SJSA1 (cell line): ENCODE measurements at regions not wholly inside any gene's neighbourhood (a gene's known extent, or its start where the extent isn't known, plus 50 kb on each side); places are given as distances from the start of the nearest gene placed in this dataset.
"Not testable (repeated sequence)": the region's sequence is repeated elsewhere in the genome, so short reads cannot be mapped to it uniquely, and the experiment has no call there.

Source experiments
- DNase-seq, 2 experiments: peaks; one replicate each; pipeline ENCODE4 v3.0.0-alpha.2; 2015 to 2020; ENCODE audit warnings: low spot score in 2 of 2, low read depth in 1 of 2
- H3K27ac ChIP-seq: fragments of 250-450 bp; sonication (Bioruptor Pico); 2 replicates; pipeline ENCODE4 v1.5.1; 2020; ENCODE audit warnings: mild to moderate bottlenecking, moderate library complexity
- H3K27me3 ChIP-seq: fragments of 250-450 bp; sonication (Bioruptor Pico); replicated peaks from 2 replicates; pipeline ENCODE4 v1.5.1; 2020; ENCODE audit warnings: mild to moderate bottlenecking, moderate library complexity
- H3K36me3 ChIP-seq: fragments of 250-450 bp; sonication (Bioruptor Pico); 2 replicates; pipeline ENCODE4 v1.5.1; 2020; ENCODE audit warnings: mild to moderate bottlenecking
- H3K4me1 ChIP-seq: fragments of 250-450 bp; sonication (Bioruptor Pico); replicated peaks from 2 replicates; pipeline ENCODE4 v1.6.1; 2021; ENCODE audit warnings: mild to moderate bottlenecking
- H3K4me3 ChIP-seq: fragments of 250-450 bp; sonication (Bioruptor Pico); 2 replicates; pipeline ENCODE4 v1.5.1; 2020; ENCODE audit warnings: mild to moderate bottlenecking
- H3K9me3 ChIP-seq: fragments of 250-450 bp; sonication (Bioruptor Pico); replicated peaks from 2 replicates; pipeline ENCODE4 v1.5.1; 2020; ENCODE audit warnings: mild to moderate bottlenecking

GRCh38 chr13:61094865-61095264 is 320.8 kb downstream of the PCDH20 start:
- no peaks in the 10 kb centered on the region for H3K4me1 ChIP-seq
- no peaks in the 10 kb centered on the region for H3K9me3 ChIP-seq
- no peaks in the 10 kb centered on the region for H3K27me3 ChIP-seq
- no peak for DNase-seq
- H3K27ac ChIP-seq = no peak overlapping the region
- H3K36me3 ChIP-seq = no peaks in the 10 kb centered on the region
- no peak overlapping the region for H3K4me3 ChIP-seq

DNA sequence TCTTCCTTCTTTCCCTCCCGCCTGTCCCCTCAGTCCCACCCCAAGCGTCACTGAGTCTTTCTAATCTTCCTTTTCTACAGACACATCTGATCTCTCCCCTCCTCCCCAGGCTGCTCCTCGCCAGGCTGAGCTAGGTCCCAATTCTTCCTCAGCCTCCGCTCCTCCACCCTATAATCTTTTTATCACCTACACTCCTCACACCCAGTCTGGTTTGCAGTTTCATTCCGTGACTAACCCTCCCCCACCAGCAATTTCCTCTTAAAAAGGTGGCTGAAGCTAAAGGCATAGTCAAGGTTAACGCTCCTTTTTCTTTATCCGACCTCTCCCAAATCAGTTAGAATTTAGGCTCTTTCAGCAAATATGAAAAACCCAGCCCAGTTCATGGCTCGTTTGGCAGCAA is 325.8 kb downstream of the PCDH20 start:
- not testable (repeated sequence) for H3K27me3 ChIP-seq, H3K9me3 ChIP-seq, H3K36me3 ChIP-seq, H3K27ac ChIP-seq, DNase-seq, H3K4me3 ChIP-seq
- H3K4me1 ChIP-seq = peaks cover 12% of the 10 kb centered on the region

- no peaks in the 10 kb centered on the region for H3K27me3 ChIP-seq
- H3K27ac ChIP-seq = peak overlapping the region; percentile 58
- peaks cover 24% of the 10 kb centered on the region for H3K4me1 ChIP-seq
- H3K36me3 ChIP-seq = no peaks in the 10 kb centered on the region
- no peaks in the 10 kb centered on the region; the same call in 1 of the 2 replicates for H3K9me3 ChIP-seq
- H3K4me3 ChIP-seq = no peak overlapping the region
- DNase-seq = no peak
Observed at GRCh38 chr13:61086087-61086486, 329.6 kb downstream of the PCDH20 start.

DNA sequence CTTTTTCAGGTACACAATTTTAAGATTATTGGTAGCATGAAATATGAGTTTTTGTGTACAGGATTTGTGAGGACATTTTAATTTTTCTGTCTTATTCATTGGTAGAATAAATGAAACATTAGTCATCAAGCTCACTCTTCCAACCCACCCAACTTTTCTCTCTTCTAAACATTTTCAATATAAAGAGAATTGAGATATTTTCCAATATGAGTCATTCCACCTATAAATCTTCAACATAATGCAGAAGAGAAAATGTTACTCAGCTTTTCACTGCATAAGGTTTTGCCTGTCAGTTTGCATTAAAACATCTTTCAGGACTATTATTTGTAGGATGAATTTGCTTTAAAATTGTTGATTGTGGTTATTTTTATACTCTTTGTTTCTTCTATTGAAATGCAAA is 330.7 kb downstream of the PCDH20 start:
- Histone ChIP-seq H3K36me3 (no peaks in the 10 kb centered on the region), H3K9me3 (no peaks in the 10 kb centered on the region; the same call in 1 of the 2 replicates), H3K4me3 (no peak overlapping the region), H3K27ac (peak overlapping the region; percentile 58), H3K4me1 (peaks cover 24% of the 10 kb centered on the region), H3K27me3 (no peaks in the 10 kb centered on the region)
- DNase-seq = peak in 1 of 2 experiments; percentile 20

DNA sequence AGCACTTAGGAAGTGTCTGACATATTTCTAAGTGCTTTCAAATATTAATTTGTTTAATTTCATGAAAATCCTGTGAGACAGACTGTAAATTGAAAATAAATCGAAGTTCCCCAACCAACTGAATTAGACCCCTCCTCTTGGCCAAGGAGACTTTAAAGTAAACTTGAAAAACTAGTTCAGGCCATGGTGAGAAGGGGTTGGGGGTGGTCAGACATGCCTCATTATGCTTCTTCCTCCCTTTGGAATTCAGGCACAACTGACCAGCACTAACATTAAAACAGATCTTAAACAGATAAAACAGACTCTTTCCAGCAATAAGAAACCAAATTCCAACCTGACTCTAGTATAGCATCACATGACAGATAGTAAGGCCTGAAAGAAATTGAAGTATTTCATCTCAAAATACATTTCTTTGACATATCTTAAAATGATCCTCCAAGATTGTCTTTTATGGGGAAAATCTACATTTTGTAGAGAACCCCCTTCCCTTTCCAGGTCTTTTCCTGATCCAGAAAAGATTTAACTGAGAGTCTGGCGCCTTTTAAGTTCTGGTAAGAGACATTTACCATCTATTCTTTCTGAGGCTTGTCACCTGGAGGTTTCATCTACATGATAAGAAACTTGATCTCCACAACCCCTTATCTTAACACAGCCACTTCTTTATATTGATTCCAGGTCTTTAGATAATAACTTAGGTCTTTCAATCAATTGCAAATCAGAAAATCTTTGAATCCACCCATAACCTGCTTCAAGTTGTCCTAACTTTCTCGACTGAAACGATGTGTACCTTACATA is 336.5 kb downstream of the PCDH20 start:
- H3K4me3 ChIP-seq = no peak overlapping the region
- no peak overlapping the region for H3K27ac ChIP-seq
- no peaks in the 10 kb centered on the region for H3K36me3 ChIP-seq
- no peak for DNase-seq
- no peaks in the 10 kb centered on the region for H3K27me3 ChIP-seq
- peaks cover 4% of the 10 kb centered on the region for H3K4me1 ChIP-seq
- H3K9me3 ChIP-seq = no peaks in the 10 kb centered on the region; the same call in 1 of the 2 replicates

GRCh38 chr13:61052175-61052574 is 363.5 kb downstream of the PCDH20 start:
- Histone ChIP-seq H3K27ac (no peak overlapping the region), H3K4me3 (no peak overlapping the region), H3K9me3 (no peaks in the 10 kb centered on the region), H3K27me3 (no peaks in the 10 kb centered on the region), H3K36me3 (no peaks in the 10 kb centered on the region), H3K4me1 (no peaks in the 10 kb centered on the region)
- no peak for DNase-seq

DNA sequence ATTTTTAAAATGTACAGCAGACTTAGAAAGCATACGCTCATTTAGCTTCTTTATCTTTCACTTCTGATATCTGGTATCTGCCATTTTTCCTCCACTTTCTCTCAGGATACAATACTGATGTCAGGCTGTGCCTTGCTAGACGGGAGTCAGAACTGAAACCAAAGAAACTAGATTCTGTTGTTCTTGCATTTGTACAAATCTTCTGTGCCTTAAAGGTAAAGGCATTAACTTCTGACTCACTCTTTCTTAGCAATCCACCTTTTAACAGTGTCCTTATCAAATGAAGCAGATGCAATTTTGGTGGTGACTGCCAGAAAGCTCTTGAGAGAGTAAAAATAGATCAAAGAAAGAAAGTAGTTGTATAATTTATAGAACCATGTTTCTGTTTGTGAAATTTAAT is 370.4 kb downstream of the PCDH20 start:
- Histone ChIP-seq H3K4me3 (no peak overlapping the region), H3K27me3 (no peaks in the 10 kb centered on the region), H3K27ac (no peak overlapping the region), H3K4me1 (no peaks in the 10 kb centered on the region), H3K9me3 (no peaks in the 10 kb centered on the region), H3K36me3 (no peaks in the 10 kb centered on the region)
- DNase-seq = no peak

- Histone ChIP-seq H3K27me3 (no peaks in the 10 kb centered on the region), H3K27ac (no peak overlapping the region), H3K36me3 (no peaks in the 10 kb centered on the region), H3K4me1 (no peaks in the 10 kb centered on the region), H3K9me3 (no peaks in the 10 kb centered on the region), H3K4me3 (no peak overlapping the region)
- no peak for DNase-seq
Observed at GRCh38 chr13:61040181-61040580, 375.5 kb downstream of the PCDH20 start.

- DNase-seq = no peak
- Histone ChIP-seq H3K4me1 (no peaks in the 10 kb centered on the region), H3K9me3 (no peaks in the 10 kb centered on the region), H3K36me3 (no peaks in the 10 kb centered on the region), H3K4me3 (no peak overlapping the region), H3K27me3 (no peaks in the 10 kb centered on the region), H3K27ac (no peak overlapping the region)
Observed at GRCh38 chr13:61039302-61039701, 376.3 kb downstream of the PCDH20 start.

GRCh38 chr13:61036715-61037114 is 378.9 kb downstream of the PCDH20 start:
- Histone ChIP-seq H3K27ac (no peak overlapping the region), H3K36me3 (no peaks in the 10 kb centered on the region), H3K9me3 (no peaks in the 10 kb centered on the region), H3K4me3 (no peak overlapping the region), H3K4me1 (no peaks in the 10 kb centered on the region), H3K27me3 (no peaks in the 10 kb centered on the region)
- no peak for DNase-seq

DNA sequence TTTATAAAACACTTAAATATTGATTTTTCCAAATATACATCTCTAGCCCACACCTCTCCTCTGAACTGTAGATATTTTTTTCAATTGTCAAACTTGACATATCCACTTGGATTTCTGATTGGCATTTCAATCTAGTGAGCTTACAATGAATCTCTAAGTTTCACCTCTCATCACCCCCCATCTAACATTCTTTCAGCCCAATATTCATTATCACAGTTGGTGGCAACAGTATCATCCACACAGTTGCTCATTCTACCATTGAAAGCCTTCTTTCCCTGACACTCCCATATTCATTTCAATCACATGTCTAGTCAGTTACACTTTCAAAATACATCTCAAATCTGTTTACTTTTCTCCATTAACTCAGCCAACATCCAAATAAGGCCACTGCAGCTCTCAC is 385.2 kb downstream of the PCDH20 start:
- no peak for DNase-seq
- H3K27me3 ChIP-seq = no peaks in the 10 kb centered on the region
- H3K27ac ChIP-seq = no peak overlapping the region
- H3K4me1 ChIP-seq = no peaks in the 10 kb centered on the region
- no peaks in the 10 kb centered on the region for H3K36me3 ChIP-seq
- no peaks in the 10 kb centered on the region for H3K9me3 ChIP-seq
- H3K4me3 ChIP-seq = no peak overlapping the region

- no peak overlapping the region for H3K27ac ChIP-seq
- no peaks in the 10 kb centered on the region for H3K27me3 ChIP-seq
- H3K9me3 ChIP-seq = no peaks in the 10 kb centered on the region
Observed at GRCh38 chr13:61029064-61029463, 386.6 kb downstream of the PCDH20 start.

GRCh38 chr13:61024046-61024445 is 391.6 kb downstream of the PCDH20 start:
- Histone ChIP-seq H3K27me3 (no peaks in the 10 kb centered on the region), H3K9me3 (no peaks in the 10 kb centered on the region), H3K4me1 (no peaks in the 10 kb centered on the region), H3K27ac (no peak overlapping the region), H3K4me3 (no peak overlapping the region), H3K36me3 (no peaks in the 10 kb centered on the region)
- DNase-seq = no peak

More at GRCh38 chr13:61029064-61029463, 386.6 kb downstream of the PCDH20 start:
- H3K4me3 ChIP-seq = no peak overlapping the region
- H3K36me3 ChIP-seq = no peaks in the 10 kb centered on the region
- no peak for DNase-seq
- H3K4me1 ChIP-seq = no peaks in the 10 kb centered on the region

DNA sequence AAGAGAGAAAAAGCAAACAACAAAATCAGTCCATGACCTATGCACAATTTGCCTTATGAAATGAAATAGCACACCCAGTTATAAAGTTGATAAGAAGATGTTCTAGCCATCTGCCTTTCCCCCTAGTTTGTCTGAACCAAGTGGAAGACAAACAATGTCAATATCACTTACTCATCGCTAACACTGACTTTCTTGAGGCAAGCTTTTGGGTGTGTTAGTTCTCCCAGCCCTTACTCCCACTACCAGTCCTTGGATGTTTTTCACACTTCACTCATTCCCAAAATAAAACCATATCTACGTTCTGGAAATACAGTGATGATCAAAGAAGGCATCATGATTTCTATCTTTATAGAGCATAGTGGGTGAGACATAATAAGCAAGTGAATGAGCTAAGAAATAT is 393.8 kb downstream of the PCDH20 start:
- no peaks in the 10 kb centered on the region for H3K27me3 ChIP-seq
- no peaks in the 10 kb centered on the region for H3K36me3 ChIP-seq
- no peak overlapping the region for H3K27ac ChIP-seq
- H3K4me3 ChIP-seq = no peak overlapping the region
- DNase-seq = no peak
- H3K4me1 ChIP-seq = no peaks in the 10 kb centered on the region
- no peaks in the 10 kb centered on the region for H3K9me3 ChIP-seq

GRCh38 chr13:61013796-61014195 is 401.9 kb downstream of the PCDH20 start:
- no peaks in the 10 kb centered on the region for H3K9me3 ChIP-seq
- H3K27me3 ChIP-seq = no peaks in the 10 kb centered on the region
- H3K4me1 ChIP-seq = no peaks in the 10 kb centered on the region
- no peak for DNase-seq
- no peak overlapping the region for H3K27ac ChIP-seq
- H3K36me3 ChIP-seq = no peaks in the 10 kb centered on the region
- H3K4me3 ChIP-seq = no peak overlapping the region
